GM18873 (cell line): ENCODE measurements at regions not wholly inside any gene's neighbourhood (a gene's known extent, or its start where the extent isn't known, plus 50 kb on each side); places are given as distances from the start of the nearest gene placed in this dataset.

Source experiments
- ATAC-seq: cut with Tn5 transposase; IDR thresholded peaks from one replicate; pipeline ENCODE4 v1.9.1; 2021; ENCODE audit warnings: mild to moderate bottlenecking, moderate library complexity, moderate number of reproducible peaks; ENCODE audit not compliant: unreplicated experiment, low FRiP score

DNA sequence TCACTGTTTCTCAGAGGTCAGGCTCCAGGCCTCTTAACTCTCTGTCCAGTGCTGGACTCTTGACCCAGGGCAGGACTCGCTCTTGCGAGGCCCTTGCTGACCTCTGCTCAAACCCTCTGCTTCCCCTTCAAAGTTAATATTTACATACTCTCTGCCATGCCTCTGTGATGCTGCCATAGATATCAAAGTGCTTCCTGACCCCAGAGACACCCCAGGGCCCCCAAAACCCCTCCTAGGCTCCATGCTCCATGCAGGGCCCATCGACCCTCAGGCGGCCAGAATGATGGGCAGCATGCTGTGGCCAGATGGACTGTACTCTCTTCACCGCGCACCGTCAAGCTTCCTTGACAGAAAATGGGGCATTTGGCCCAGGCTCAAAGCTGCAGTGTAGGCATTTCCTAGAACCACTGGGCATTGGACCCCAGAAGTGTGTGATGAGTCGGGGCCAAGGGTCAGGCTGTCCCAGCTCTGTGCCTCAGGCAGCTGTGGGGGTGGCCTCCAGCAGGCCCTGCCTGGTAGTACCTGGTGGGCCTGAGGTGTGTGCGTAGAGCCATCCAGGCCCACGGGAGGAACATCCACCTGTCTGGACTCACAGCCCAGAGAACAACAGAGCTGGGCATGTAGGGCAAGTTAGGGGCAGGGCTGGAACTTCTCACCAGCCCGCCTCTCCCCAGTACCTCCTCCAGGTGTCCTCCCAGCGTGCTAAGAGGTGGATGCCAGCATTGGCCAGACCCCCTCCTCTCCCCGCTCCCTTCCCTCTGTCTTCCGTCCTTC, 142.8 kb downstream of the VEGFA start:
- ATAC-seq = no peak

DNA sequence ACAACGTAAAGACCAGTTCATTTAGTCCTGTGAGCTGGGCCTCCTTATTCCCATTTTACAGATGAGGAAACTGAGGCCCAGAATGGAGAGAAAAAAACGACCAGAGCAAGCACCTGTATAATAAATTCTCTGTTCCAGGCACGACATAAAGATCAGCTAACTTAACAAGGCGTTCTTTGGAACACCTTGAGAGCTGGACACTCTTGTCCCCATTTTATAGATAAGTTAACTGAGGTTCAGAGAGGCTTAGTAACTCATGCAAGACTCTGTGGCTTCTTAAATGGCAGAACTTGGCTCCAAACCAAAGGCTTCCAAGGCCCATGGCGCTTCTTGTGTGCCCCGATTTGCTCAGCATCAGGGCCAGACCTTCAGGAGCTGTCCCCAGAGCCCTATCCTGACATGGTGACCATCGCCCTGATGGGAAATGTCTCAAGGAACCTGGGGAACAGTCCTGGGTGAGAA, 142.1 kb downstream of the VEGFA start:
- ATAC-seq = no peak

DNA sequence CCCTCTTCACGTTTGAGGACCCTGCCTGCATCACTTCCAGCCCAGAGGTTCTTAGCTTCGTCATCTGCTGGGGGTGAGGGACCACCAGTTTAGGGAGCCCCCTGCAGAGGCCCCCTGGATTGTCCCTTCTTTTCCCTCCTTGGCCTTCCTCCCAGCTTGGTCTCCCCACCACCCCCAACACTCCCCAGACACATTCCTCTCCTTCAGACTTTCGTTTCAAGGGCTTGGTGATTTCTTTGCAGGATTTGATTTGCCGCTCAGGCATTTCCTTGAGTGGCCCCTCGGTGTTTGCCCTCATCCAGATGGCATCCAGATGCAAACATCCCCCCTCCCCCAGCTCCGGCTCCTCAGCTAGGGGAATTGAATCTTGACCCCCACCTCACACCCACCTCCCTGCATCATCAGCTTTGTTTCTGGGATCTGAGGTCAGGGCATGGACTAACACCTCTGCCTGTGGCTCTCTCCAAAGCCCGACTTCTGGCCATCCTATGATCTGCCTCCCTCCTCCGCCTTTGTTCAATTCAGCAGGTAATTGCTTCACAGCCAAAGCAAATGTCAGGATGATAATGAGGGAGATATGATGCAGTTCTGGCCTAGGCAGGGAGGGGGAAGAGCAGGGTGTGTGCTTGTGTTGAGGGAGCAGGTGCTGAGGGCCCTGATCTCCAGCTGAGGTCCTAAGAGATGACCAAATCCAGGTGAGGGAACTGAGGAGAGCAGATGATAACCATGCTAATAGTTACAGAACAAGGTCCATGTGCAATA, 141.5 kb downstream of the VEGFA start:
- no peak for ATAC-seq

DNA sequence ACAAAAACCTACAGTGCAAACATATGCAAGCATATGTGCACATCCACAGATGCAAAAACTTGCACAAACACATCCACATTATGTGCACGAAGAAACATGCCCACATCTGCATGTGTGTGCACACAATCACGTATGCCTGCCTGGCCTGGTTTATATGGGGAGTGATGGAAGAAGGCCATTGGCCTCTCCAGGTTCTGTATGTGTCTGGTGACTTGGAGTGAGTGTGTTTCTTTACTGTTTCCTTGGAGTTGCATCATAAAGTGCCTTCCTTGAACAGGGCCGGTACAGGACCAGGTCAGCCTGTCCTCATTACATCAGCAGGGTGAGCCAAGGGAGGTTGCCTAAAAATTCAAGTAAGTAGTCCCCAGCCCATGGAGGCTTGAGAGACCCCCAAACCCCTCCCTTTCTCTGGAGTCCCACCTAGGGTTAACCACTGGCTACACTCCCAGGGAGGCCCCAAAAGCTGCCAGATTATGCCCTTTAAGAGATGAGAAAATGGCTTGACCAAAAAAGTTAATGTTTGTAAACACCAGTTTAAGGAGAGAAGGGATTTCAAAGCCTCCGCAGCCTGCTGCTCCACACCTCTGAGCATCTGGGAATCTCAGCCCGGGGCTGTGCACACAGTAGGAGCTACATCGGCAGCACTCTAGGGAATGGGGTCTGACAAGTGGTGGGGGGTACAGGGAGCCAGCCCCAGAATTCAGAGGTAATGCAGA, 140.8 kb downstream of the VEGFA start:
- no peak for ATAC-seq

DNA sequence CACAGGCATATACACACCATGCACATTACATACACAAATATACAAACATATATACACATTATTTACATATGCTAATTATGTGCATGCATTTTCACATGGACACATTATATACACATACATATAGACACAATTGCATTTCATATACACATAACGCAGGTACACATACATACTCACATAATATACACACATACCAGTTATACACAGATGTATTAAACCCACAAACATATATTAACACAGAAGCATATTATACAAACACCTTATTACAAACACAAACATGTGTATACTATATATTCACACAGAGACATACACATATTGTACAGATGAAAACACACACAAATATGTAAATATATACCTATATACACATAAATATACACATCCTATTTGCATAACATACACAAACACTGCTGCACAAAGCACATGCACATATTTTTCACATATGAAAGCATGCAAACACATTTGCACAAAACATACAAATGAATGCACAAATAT, 140.2 kb downstream of the VEGFA start:
- ATAC-seq = no peak

DNA sequence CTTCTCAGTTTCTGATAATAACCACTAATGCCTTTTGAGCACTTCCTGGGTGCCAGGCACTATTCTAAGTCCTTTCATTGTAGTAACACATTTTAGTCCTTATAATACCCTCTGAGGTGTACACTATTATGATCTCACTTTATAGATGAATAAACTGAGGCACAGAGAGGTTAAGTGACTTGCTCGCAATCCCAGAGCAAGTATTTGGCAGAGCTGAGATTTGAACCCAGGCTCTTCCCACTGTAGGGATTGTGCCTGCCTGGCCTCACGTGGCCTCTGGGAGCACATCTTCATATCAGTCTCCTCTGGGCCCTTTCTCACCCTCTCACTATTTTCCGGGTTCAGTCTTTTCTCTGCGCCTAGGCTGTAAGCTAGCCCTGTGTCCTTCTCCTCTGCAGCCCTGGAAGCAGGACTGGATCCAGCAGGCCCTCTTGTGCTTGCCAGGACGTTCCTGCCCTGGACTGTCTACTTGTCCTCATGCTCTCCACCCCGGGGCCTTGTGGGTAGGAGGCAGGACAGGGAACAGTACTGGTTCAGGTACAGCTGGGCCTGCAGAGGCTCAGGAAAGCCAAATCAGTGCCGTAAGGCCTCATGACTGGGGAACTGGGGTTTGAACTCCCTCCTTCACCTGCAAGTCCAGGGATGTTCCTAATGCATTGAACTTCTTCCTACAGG, 139.6 kb downstream of the VEGFA start:
- ATAC-seq = no peak

DNA sequence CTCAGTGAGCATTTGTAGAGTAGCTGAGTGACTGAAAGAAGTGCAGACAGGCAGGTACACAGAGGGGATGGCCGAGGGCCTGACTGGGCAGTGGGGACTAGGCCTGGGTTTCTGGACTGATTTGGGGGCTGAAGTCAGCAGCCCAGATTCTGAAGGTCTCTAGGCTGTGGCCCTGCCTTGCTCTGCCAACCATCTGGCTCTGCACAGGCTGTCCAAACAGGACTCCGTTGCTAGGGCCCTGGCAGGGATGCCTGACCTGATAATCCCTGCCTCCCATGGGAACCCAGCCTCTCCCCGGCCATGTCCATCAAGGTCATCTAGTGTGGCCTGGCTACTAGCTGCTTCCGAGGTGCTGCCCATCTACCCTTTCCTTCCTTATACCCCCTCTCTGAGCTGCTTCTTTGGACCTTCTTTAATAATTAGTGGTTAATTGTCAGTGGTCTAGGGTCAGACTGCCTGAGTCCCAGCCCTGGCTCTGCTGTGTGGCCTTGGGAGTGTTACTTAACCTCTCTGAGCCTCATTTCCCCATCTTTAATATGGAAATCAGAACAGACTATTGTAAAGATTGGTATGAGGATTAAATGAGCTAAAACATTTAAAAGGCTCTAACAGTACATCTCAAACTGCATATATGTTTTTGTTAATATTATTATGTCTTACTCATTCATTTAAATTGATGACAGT, 137.9 kb downstream of the VEGFA start:
- ATAC-seq = no peak

DNA sequence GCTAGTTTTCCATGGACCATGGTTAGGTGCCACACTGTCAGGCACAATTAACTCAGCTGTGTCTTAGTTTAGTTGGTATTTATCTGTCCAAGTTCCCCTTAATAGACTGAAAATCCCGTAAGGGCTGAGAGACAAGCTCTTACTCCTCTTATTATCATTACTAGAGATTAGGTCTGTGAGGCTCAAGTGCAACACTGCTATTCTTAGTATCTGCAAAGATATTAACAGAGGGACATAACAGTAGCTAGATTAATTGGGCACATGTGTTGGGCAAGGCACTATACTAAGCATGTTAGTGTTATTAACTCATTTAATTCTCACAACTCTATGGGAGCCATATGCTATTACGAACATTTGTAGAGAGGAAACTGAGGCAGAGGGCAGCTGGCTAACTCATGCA, 137.3 kb downstream of the VEGFA start:
- no peak for ATAC-seq

DNA sequence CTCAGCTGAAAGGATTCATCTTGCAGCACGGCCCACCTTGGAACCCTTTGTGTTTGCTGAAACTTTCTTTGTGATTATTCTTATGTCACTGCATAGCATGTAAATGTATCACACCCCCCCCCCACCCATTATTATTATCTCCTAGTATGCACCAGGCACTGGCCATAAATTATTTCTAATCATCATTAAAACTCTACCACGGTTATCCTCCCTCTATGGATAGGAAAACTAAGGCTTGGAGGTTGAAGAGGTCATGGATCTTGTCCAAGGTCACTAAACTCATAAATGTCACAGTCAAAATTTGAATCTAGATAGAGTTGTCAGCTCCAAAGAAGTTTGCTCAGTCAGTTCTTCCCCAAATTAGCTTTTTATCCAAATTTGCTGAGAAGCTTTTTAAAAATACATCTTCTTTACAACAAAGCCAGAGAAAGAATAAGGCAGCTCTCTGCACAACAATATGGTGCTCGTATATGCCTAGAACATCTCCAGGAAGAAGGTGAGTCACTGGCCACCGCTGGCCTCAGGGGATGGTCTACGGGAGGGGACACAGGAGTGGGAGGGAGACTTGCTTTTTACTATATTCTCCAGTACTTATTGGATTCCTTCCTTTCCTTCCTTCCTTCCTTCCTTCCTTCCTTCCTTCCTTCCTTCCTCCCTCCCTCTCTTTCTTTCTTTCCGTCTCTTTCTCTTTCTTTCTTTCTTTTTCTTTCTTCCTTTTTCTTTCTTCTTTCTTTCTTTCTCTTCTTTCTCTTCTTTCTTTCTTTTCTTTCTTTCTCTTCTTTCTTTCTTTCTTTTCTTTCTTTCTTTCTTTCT, 134.5 kb downstream of the VEGFA start:
- no peak for ATAC-seq

DNA sequence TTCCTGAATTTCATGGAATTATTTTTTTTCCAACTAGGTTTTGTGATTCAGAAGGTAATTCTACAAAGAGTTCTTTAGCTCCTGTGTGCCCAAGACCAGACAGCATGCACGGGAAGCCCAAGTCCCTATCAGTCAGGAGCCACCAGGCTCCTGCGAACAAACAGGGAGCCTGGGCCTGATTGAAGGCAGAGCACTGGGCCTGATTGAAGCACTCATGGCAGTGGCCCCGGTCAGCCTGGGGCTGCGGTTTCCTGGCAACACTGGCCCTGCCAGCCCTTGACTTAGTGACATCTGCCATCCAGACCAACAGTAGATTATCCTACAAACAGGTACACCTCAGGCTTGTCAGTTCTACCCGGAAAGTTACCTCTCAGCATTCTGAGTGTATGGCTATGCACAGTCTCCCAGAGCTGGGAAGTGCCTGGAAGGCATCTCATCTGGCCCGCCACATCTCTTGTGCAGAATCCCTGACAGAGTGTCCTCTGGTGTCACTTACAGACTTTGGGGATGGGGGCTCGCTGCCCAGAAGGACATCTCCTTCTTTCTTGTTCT, 133.8 kb downstream of the VEGFA start:
- no peak for ATAC-seq

DNA sequence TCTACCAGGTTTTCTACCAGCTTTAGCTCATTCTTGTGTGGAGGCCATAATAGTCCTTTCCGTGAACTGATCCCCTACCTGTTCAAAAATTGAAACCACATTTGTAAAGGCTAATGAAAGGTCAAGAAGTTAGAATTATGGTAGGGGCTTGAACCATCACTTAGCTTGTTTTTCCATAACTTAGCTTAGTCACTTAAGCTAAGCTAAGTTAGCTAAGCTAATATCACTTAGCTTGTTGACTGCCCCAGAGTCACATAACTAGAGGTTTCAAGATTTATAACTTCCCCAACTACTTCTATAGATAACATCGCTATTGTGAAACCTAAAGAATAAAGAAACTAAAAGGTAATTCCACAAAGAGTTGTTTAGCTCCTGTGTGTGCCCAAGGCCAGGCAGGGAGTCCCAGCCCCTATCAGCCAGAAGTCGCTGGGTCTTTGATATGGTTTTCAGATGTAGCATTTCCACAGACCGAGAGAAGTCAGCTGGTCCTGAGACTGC, 131.8 kb downstream of the VEGFA start:
- ATAC-seq = no peak

DNA sequence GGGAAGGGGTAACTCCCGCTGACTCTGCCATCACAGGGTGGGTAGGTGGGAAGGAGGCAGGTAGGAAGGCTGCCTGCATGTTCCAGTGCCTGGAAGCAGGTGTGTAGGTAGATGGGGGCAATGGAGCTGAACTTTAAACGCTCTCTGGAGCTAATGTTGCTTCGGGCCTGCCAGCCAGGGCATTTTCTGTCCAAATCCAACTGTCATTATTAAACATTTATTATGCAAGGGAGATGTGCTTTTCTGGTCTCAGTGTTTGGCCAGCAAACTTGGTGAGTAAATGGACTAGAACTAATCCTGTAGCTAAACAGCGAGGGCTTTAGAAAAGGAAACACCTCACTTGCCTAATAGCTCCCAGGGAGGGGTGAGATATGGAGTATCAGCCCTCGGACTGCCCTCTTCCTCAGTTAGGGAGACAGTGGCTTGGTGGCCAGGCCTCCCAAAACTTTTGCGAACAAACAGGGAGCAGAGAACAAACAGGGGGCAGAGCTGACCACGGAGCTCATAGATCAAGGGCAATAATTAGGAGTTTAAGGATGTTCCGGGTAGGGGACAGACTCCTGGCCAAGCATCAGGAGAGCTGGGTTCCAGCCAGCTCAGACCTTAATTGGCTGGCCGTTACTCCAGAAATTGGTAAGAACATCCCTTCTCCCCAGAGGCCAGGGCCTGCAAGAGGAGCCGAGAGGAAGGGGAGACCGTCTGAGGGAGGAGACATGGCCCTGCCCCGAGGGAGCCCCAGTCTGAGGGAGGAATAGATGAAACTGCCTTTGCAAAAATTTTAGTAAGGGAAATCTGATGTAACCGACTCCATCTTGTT, 131.1 kb downstream of the VEGFA start:
- no peak for ATAC-seq

DNA sequence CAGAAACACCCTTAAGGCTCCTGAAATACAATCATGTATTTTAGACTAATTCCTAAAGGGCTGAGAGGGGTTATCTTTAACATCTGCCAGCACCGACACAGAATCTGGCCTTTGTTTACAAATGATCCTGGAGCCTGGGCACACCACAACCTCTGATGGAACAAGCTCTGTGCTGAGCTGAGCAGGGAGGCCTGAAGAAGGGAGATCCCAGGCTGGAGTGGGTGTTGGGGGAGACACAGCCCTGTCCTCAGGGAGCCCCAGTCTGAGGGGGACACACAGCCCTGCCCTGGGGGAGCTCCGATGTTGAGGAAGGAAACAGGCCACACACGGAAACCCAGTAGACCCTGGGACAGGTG, 130.5 kb downstream of the VEGFA start:
- no peak for ATAC-seq

DNA sequence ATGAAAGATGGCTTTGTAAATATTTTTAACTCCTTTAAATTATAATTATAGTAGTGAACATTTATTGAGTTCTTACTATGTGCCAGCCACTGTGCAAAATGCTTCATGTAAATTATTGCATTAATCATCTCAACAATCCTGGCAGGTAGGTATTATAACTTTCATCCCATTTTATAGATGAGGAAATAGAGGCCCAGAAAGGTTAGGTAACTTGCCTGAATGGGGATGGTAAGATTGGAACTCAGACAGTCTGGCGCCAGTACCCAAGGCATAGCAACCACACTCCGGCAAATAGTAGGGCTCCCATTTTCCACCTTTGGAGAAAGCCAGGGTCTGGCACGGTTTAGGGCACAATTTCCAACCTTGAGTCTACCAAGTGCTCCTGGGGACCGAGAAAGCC, 129.8 kb downstream of the VEGFA start:
- no peak for ATAC-seq

DNA sequence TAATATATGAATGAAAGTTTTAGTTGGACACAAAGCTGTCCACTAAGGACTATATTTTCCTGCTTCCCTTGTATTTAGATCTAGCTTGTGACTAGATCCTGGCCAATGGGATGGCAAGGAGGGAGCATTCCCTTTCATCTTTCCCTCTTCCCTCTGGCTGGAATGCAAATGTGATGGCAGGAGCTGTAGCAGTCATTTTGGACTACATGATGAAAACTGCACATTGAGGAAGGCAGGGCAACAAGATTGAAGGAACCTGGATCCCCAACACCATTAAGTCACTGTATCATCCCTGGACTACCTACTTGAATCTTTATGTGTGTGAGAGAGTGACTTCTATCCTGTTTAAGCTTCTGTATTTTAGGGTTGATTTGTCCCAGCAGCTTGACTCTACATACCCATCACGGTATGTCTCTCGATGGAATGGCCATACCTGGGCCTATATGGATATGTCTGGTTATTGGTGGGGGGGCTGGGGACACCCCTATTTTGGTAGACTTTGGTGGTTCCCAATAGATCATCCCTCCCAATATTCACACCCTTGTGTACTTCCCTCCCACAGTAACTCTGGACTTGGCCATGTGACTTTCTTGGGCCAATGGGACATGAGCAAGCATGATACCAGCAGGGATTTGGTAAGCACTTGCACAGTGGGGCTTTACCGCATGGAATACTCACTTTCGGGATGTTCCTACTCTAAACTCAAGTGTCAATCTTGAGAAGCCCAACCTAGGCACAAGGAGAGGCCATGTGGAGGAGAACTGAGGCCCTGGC, 128.5 kb downstream of the VEGFA start:
- no peak for ATAC-seq

DNA sequence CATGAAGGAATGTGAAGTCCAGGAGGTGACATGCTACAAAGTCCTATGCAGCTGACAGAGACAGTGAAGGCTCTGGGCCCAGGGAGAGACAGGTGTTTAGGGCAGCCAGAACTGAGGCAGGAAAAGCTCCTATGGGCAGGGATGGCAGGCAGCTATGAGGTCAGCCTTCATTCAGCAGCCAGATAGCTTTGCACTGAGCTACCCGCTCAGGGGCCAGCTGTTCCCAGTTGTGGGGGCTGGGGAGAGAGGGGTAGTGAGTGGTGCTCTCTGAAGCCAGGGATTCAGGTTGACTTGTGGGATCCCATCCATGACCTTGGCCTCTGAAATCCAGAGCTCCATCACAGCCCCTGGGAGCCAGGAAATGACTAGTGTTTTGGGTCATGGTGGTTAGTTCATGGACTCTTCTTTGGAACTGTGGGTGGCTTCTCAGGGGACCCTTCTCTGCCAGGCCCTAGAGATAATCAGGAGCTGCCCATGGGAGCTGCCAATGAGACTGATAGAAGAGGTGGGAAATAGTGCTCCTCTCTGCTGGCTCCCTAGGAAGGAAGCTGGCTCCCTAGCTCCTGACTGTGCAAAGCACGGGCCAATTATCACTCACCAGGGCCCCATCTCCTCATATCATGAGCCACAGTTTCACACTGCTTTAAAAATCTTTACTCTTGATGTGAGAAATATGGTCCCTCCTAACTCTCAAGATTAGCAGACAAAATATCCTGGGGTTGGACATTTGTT, 127.7 kb downstream of the VEGFA start:
- ATAC-seq = no peak
